ENCODE measurements at regions not wholly inside any gene's neighbourhood (a gene's known extent, or its start where the extent isn't known, plus 50 kb on each side); places are given as distances from the start of the nearest gene placed in this dataset.

- no peak for TF ChIP-seq CTCF (IDR thresholded peaks at IDR 0.05)
- no peak for TF ChIP-seq POLR2A (IDR thresholded peaks at IDR 0.05)
These were observed 233.7 kb downstream of the TFCP2L1 start for GRCh38 chr2:121051311-121051710.
